IPS-20b (cell line): ENCODE measurements at regions not wholly inside any gene's neighbourhood (a gene's known extent, or its start where the extent isn't known, plus 50 kb on each side); places are given as distances from the start of the nearest gene placed in this dataset.
A peak's percentile ranks its signal among the peaks of the same experiment; 100 is the strongest.

Experiments used
- H3K27ac ChIP-seq: one replicate; pipeline ENCODE4 v1.5.1; 2013; ENCODE audit warnings: low read length
- H3K27me3 ChIP-seq: 2 replicates; pipeline ENCODE4 v1.6.1; 2013; ENCODE audit warnings: mild to moderate bottlenecking, low read length, inconsistent platforms; ENCODE audit not compliant: insufficient read depth
- H3K36me3 ChIP-seq: 2 replicates; pipeline ENCODE4 v1.6.1; 2013; ENCODE audit warnings: low read depth, mild to moderate bottlenecking, inconsistent platforms, low read length, moderate library complexity; ENCODE audit not compliant: insufficient read depth
- H3K4me1 ChIP-seq: 2 replicates; pipeline ENCODE4 v1.6.1; 2013; ENCODE audit warnings: mild to moderate bottlenecking, control low read depth, inconsistent platforms, low read length, moderate library complexity; ENCODE audit not compliant: insufficient read depth
- H3K4me3 ChIP-seq: 2 replicates; pipeline ENCODE4 v1.5.1; 2013; ENCODE audit warnings: mild to moderate bottlenecking, low read length, inconsistent platforms
- H3K9ac ChIP-seq: 2 replicates; pipeline ENCODE4 v1.6.1; 2013; ENCODE audit warnings: low read depth, mild to moderate bottlenecking, inconsistent platforms, low read length, moderate library complexity
- H3K9me3 ChIP-seq: 2 replicates; pipeline ENCODE4 v1.6.1; 2013; ENCODE audit warnings: mild to moderate bottlenecking, low read depth, low read length, inconsistent platforms; ENCODE audit not compliant: insufficient read depth

DNA sequence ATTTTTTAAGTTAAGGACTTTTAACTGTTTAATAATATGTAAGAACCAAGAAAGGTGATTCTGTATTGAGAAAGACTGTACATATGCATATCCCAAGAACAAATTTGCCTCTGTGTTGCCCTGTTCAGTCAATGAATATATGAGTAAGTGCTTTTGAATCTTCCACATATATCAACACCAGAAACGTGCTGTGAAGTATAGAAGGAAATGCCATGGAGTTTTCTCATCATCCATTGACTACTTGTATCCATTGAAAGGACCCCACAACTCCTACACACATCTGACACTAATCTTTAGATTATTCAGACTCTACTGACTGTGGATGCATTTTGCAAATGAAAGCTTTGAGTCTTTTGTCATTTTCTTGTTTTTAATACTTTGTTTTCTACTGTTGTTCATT, 366.9 kb downstream of the S1PR1 start:
- H3K9me3 ChIP-seq: no peaks in the 10 kb centered on the region
- no peak overlapping the region for H3K27ac ChIP-seq
- H3K4me1 ChIP-seq: no peaks in the 10 kb centered on the region
- H3K4me3 ChIP-seq: no peak overlapping the region
- H3K36me3 ChIP-seq: no peaks in the 10 kb centered on the region
- H3K27me3 ChIP-seq: no peaks in the 10 kb centered on the region
- H3K9ac ChIP-seq: no peak overlapping the region

DNA sequence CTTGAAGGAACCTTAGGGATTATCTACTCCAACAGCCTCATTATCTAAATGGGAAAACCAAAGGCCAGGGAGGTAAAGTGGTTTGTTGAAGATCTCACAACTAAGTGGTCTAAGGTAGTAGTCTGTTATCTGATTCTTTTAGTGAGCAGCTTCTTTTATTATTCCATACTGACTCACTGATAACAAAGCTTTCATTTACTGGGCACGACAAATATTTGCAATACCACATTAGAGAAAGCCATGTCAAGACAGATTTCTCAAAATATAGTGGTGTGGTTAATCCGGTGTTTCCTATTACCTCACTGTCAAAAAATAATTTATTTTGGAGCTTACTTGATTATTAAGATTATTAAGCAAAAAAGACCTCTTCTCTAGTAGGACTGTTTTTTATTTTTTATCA, 369.1 kb downstream of the S1PR1 start:
- no peak overlapping the region for H3K4me3 ChIP-seq
- H3K4me1 ChIP-seq: no peaks in the 10 kb centered on the region
- no peak overlapping the region for H3K27ac ChIP-seq
- H3K9me3 ChIP-seq: peaks cover 3% of the 10 kb centered on the region
- no peak overlapping the region for H3K9ac ChIP-seq
- no peaks in the 10 kb centered on the region for H3K27me3 ChIP-seq
- H3K36me3 ChIP-seq: no peaks in the 10 kb centered on the region

DNA sequence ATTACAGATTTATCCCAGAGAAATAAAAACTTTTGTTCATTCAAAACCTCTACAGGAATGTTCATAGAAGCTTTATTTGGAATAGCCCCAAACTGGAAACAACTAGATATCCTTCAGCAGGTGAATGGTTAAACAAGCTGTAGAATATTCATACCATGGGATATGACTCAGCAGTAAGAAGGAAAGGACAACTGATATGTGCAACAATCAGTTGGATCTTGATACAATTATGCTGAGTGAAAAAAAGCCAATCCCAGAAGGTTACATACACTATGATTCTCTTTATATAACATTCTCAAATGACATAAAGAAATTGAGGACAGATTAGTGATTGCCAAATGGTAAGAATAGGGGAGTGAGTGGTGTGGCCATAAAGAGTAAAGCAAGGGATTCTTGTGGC, 376.7 kb downstream of the S1PR1 start:
- Histone ChIP-seq H3K27me3 (no peaks in the 10 kb centered on the region), H3K27ac (no peak overlapping the region), H3K9me3 (peaks cover 3% of the 10 kb centered on the region), H3K4me3 (no peak overlapping the region), H3K9ac (no peak overlapping the region), H3K4me1 (no peaks in the 10 kb centered on the region), H3K36me3 (no peaks in the 10 kb centered on the region)

DNA sequence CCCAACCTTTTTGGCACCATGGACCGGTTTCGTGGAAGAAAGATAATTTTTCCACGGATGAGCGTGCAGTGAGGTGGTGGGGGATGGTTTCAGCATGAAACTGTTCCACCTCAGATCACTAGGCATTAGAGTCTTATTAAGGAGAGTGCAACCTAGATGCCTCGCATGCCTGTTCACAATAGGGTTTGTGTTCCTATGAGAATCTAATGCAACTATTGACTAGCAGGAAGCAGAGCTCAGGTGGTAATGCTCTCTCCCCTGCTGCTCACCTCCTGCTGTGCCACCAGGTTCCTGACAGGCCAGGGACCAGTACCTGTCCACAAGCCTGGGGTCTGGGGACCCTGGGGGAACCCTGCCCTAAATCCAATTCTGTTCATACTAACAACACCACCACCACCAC, 377.8 kb downstream of the OLFM3 start:
- Histone ChIP-seq H3K27me3 (no peaks in the 10 kb centered on the region), H3K36me3 (no peaks in the 10 kb centered on the region), H3K9ac (no peak overlapping the region), H3K4me1 (0 out of 2 replicates have a peak, but pooled peaks cover 2% of the 10 kb centered on the region), H3K4me3 (no peak overlapping the region), H3K27ac (no peak overlapping the region), H3K9me3 (no peaks in the 10 kb centered on the region)

DNA sequence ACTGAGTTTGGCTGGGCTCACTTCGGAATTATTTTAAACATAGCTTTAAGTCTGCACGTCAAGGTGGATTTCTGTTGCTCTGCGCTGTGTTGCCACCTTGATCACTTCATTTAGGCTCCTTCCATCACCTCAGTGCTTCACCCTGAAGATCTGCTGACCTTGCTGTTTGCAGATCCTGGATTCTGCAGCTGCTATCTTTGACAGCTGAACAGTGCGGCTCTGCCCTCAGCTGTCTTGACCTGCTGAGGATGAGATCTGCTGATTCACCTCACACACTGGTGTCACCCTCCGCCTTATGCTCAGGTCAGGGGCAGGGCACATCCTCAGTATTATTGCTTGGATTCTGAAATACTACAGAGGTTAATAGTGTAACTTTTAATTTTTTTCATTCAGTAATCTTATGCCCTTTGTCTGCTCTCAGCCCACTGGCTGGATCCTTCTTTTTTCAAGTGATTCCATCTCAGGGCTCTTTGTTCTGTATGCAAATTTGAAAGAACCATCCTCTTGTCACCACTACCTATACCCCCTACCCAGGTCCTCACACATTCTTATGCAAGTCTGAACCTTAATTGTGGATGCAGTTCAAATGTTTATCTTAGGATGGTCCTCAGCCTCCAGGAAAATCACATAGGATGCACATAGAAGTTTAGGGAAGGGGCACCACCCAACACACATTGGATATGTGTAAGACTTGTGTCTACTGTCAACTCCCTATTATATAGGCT, 364.0 kb downstream of the OLFM3 start:
- Histone ChIP-seq H3K27me3 (no peaks in the 10 kb centered on the region), H3K36me3 (no peaks in the 10 kb centered on the region), H3K4me3 (no peak overlapping the region), H3K4me1 (peaks cover 11% of the 10 kb centered on the region; the same call in 1 of the 2 replicates), H3K9me3 (no peaks in the 10 kb centered on the region), H3K9ac (no peak overlapping the region), H3K27ac (no peak overlapping the region)

DNA sequence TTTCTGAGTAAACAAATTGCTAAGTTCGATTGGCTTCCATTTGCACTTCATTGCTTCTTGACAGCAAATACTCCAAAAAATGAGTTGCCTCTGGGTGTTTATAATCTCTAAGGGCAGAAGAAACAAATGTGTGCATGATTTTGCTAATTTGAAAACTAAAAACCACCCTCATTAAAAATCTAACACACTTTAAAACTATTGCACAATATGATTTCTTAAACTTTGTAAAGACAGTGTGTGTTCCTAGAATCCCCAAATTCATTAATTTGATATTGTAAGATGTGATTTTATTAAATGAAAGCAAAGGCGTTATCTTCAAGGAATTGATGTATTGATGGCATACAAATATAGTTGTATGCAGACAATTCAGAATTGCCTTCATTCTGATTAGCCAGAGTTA, 350.9 kb downstream of the OLFM3 start:
- H3K9ac ChIP-seq: no peak overlapping the region
- no peaks in the 10 kb centered on the region for H3K27me3 ChIP-seq
- H3K27ac ChIP-seq: no peak overlapping the region
- H3K9me3 ChIP-seq: no peaks in the 10 kb centered on the region
- H3K36me3 ChIP-seq: no peaks in the 10 kb centered on the region
- H3K4me3 ChIP-seq: no peak overlapping the region
- H3K4me1 ChIP-seq: no peaks in the 10 kb centered on the region

DNA sequence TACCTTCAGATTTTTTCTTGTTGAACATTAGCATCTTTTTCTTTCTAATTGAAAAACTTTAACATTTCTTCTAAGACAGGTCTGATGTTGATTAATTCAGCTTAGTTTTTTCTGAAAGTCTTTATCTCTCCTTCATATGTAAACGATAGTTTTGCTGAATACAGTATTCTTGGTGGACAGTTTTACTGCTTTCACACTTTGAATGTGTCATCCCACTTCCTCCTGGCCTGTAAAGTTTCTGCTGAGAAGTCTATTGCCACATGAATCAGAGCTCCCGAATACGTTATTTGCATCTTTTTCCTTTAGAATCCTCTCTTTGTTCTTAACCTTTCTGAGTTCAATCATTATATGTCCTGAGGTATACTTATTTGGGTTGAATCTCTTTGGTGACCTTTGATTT, 344.2 kb downstream of the OLFM3 start:
- H3K27me3 ChIP-seq: no peaks in the 10 kb centered on the region
- no peak overlapping the region for H3K9ac ChIP-seq
- H3K4me1 ChIP-seq: peaks cover 16% of the 10 kb centered on the region
- no peak overlapping the region for H3K27ac ChIP-seq
- H3K4me3 ChIP-seq: no peak overlapping the region
- no peaks in the 10 kb centered on the region for H3K36me3 ChIP-seq
- H3K9me3 ChIP-seq: no peaks in the 10 kb centered on the region; the same call in 1 of the 2 replicates

DNA sequence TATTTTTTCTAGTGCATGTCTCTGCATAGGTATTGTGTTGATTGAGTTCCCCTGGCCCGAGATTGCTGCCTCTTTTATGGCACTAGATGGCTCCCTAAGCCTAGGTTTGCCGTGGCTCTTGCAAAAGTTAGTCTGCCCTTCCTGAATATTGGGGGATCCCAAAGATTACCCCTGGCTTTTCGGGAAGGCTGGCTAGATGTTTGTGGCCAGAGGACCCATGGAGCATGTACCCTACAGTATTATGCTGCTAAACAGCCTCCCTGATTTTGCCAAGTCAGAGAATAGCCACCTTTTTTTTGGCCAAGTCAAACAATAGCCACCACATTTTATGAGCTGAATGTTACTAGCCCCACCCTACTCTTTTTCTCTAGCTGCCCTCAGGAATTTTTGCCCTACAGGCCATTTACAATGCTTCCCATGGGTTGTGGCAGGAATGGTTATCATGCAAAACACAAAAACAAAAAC, 343.2 kb downstream of the OLFM3 start:
- Histone ChIP-seq H3K9ac (0 out of 2 replicates have a peak overlapping the region, but pooled peaks have one; percentile 49), H3K4me3 (no peak overlapping the region), H3K27ac (peak overlapping the region; percentile 59)

DNA sequence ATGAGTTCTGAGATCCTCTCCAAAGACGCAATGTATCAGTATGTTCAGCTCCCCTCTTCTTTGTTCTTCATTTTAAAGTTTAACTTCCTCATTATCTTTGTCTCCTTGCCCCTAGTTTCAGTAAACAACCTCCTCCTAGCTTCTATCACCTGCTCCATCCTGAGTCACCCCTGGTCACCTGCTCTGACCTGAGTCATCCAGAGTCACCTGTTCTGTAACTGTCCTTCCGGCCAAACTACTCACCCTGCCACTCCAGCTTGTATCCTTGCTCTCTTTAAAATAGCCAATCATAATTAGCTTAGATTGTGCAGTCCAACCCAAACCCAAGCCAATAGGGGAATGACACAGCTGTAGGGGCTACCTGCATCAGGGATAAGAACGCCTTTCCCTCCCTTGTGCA, 332.0 kb downstream of the OLFM3 start:
- Histone ChIP-seq H3K9ac (no peak overlapping the region), H3K4me3 (no peak overlapping the region)

More for the DNA sequence above, 343.2 kb downstream of the OLFM3 start:
- Histone ChIP-seq H3K36me3 (no peaks in the 10 kb centered on the region), H3K4me1 (peaks cover 16% of the 10 kb centered on the region), H3K9me3 (no peaks in the 10 kb centered on the region; the same call in 1 of the 2 replicates), H3K27me3 (no peaks in the 10 kb centered on the region)

DNA sequence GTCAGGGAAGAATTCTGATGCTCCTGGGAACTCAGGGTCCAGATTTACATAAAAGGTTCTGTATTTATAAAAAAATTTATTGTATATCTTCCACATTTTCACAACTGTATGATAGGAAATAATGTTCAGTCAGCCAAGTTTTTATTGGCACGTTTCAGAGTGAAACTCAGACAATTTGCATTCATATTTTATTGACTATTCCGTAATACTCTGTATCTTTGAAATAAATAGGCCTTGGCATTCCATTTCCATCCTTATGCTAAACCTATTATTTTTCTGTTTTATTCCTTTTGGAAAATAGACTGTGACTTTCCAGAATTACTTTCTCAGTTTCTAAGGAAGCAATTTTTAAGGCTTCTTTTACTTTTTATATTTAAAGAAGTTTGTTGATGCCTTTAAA, 329.0 kb downstream of the OLFM3 start:
- Histone ChIP-seq H3K4me3 (no peak overlapping the region), H3K27me3 (no peaks in the 10 kb centered on the region)

More for the DNA sequence above, 332.0 kb downstream of the OLFM3 start:
- H3K36me3 ChIP-seq: no peaks in the 10 kb centered on the region
- H3K27ac ChIP-seq: no peak overlapping the region
- peaks cover 12% of the 10 kb centered on the region; the same call in 1 of the 2 replicates for H3K9me3 ChIP-seq
- no peaks in the 10 kb centered on the region for H3K27me3 ChIP-seq
- no peaks in the 10 kb centered on the region for H3K4me1 ChIP-seq

DNA sequence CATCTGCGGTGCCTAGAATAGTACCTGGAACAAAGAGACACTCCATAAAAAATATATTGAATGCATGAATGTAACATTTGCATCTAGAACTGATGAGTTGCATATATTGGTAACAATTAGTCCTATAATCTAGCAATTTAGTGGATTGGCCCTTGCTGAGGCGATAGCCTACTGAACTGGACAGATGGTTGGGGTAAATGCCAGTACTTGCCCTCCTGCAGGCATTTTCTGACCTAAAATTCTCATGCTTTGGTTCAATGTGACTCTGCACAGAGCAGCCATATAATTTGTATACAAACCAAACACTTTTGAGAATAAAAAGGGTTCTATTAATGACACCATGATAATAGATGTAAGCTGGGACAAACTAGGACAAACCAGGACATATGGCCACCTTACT, 313.6 kb downstream of the OLFM3 start:
- no peaks in the 10 kb centered on the region for H3K9me3 ChIP-seq
- no peaks in the 10 kb centered on the region for H3K36me3 ChIP-seq
- no peak overlapping the region for H3K9ac ChIP-seq
- H3K4me1 ChIP-seq: peaks cover 3% of the 10 kb centered on the region; the same call in 1 of the 2 replicates
- H3K4me3 ChIP-seq: no peak overlapping the region
- H3K27me3 ChIP-seq: no peaks in the 10 kb centered on the region
- no peak overlapping the region for H3K27ac ChIP-seq

More for the DNA sequence above, 329.0 kb downstream of the OLFM3 start:
- H3K9me3 ChIP-seq: peaks cover 12% of the 10 kb centered on the region; the same call in 1 of the 2 replicates
- H3K4me1 ChIP-seq: no peaks in the 10 kb centered on the region
- H3K9ac ChIP-seq: no peak overlapping the region
- H3K36me3 ChIP-seq: no peaks in the 10 kb centered on the region
- H3K27ac ChIP-seq: no peak overlapping the region

DNA sequence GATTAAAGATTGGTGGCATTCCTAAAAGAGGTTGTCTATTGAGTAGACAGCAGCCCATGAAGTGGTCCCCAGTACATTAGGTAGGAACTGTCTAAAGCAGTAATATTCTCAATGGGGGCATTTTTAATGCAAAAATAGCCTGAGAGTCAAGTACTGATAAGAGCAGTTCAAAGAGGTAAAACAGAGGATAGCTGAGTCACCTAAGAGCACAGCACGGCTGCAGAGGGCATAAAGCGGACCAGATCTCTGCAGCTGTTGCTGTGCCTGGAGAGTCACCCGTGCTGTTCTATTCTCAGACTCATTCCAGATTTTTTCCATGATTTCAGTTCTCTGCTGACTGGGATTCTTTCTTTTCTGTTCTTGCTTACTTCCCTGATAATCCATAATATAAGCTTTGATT, 313.2 kb downstream of the OLFM3 start:
- no peaks in the 10 kb centered on the region for H3K27me3 ChIP-seq

More for the DNA sequence above, 313.2 kb downstream of the OLFM3 start:
- Histone ChIP-seq H3K4me1 (peaks cover 3% of the 10 kb centered on the region; the same call in 1 of the 2 replicates), H3K9me3 (no peaks in the 10 kb centered on the region), H3K4me3 (no peak overlapping the region), H3K9ac (no peak overlapping the region), H3K36me3 (no peaks in the 10 kb centered on the region), H3K27ac (no peak overlapping the region)
